Fibroblast of skin of scalp (primary cell): ENCODE measurements at regions not wholly inside any gene's neighbourhood (a gene's known extent, or its start where the extent isn't known, plus 50 kb on each side); places are given as distances from the start of the nearest gene placed in this dataset.

Experiments used
- DNase-seq: peaks from one replicate; pipeline ENCODE4 v3.0.0-alpha.2; 2013

DNA sequence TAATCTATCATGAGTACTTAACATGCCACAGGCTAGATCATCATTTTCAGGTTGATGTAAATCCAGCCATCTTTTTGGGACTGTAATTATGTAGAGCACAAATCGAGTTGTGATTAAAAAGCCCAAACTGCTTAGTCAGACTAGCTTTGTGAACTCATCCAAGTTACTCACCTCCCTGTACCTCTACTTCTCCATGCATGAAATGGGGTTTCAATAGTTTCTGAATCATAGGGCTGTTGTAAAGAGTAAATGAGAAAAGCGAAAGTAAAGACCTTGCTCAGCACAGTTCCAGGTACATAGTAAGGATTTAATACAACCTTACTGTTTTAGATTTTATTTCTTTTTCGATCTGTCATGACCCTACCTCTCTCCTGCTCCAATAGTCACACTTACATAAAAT, 85.6 kb upstream of the GAP43 start:
- no peak for DNase-seq

DNA sequence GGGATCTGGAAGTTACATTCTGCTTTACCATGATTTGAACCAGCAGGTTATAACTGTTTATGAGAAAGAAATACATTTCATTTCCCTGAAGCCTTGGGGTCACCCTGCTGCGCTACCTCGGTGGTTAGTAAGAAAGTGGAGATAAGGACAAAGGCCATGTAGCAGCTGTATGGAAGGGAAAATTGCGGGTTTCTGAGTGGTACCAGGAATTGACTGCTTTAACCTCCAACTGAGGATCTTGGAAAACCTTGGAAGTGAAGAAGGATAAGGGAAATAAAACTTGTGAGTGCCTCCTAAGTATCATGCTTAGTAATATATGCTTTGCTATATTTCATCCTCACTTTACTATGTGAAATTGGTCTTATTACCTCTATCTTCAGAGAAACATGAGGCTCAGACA, 76.1 kb upstream of the GAP43 start:
- no peak for DNase-seq

DNA sequence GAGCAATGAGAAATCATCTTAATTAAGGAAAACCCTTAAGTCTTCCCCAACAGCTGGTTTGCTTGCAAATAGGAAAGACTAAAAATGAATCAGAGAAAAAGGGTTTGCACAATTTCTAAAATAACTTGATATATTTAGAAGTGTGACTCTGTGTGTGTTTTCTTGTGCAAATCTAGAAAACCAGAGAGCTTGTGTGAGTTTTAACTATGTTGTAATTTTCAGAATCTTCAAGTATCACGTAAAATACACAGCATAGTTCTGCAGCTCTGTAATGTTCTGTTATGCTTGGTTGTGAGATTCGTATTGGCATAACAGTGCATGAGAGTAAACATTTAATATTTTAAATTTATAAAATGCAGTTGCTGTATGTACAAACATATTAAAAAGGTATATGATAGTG, 74.7 kb upstream of the GAP43 start:
- no peak for DNase-seq

DNA sequence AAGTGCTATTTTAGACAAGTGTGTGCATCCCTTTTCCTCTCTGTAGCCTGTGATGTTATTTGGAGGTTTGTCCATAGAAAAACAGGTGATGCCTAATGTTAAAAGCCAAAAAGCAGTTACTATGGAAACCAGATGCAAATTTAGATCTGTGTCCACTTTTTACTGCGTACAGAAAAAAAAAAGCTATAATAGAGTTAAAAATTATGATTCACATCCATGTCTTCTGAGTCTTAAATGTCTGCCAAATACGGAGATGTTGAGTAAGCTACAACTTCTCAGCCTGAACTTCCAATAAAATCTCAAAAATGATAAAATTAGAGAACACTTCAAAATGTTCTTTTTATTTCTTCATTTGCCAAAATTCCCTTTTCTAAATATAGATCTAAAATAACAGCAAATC, 74.2 kb upstream of the GAP43 start:
- peak; percentile 49 for DNase-seq

DNA sequence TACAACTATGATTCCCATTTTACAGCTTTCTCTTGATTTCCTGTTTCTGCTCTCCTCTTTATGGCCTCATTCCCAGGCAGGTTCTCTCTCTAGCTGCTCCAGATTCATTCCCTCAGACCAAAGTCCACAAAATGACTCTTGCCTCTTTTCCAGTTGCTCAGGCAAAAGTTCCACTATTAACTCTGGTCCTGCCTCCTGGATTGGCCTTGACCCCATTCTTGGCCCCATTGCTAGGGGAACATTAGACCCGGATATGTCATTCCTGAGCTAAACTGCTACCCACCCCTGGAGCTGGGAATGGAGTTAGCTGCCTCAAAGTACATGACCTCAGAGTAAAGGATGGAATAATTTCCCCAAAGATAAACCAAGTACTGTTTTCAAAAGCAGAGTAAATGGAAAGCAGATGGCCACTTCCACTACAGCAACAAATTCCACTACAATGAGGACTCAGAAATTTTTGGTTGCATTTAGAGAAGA, 73.0 kb upstream of the GAP43 start:
- DNase-seq, result peak; percentile 74

DNA sequence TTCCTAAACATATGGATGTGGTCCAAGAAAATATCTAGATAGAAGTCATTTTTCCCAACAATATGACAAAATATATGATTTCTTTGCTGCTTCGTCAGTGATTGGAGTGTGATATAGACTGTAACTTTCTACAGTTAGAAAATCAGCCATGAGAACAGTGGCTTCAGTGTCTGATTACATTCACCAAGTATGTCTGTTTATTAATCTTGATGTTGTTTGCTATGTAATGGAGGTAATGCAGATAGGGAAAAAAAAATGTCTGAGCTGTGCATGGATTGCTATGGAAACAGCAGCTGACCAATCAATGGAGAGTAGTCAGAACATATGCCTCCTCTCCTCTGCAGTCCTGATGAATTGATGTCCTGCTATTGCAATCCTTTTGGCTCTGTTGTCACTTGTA, 72.3 kb upstream of the GAP43 start:
- no peak for DNase-seq

DNA sequence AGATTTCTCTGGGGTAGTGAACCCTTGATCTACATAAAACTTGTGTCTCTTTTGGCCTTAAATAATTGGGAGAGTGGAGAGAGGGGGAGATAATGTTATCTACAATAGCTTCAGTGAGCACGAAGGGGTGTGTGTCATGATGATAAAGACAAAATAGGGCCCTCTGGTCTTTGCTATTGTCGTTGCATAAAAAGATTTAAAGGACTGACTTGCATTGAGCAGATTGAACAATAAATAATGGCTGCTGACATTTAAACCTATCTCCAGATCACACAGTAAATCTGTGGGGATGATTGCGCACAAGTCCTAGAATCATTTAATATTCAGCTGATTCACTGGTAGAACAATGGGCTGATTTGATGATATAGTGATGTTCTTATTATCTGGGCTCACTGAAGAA, 71.3 kb upstream of the GAP43 start:
- no peak for DNase-seq

DNA sequence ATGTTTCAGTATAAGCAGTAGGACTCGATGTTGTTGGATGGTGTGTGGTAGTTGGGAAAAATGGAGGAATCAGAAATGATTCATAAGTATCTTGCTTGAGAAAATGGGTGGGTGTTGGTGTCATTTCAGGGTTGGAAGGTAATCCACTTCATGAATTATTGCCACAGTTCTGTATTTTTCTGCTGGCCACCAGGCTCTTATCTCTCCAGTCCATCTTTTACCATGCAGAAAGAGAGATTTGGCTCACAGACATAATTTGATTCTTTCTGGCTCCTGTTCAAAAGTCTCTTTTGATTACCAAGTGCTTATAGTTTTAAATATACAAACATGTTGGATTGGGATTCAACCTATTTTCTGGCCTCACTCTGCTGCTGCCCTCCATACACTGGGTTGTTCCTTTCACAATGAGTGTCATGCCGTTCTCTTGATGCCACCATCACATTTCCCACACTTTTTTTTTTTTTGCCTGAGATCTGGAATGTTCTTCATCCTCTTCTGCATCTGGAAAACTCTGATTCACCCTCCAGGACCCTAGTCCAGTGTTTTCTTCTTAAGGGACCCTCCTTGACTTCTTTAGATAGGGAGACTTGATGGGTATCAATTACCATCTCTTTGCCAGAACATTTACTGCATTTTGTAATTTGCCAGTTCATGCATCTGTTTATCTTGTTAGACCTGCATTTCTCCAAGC, 69.4 kb upstream of the GAP43 start:
- DNase-seq, result no peak

DNA sequence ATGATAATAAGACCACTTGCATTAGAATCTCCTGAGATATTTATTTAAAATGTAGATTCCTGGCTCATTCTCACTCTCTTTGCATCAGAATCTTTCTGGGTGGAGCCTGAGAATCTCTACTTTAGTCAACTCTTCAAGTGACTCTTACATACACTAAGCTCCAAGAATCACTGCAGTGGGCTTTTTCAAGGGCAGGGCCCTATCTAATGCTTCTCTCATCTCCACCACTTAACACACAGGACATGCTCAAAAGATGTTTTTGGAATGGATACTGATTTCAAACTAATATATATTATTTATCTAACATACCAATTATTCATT, 68.9 kb upstream of the GAP43 start:
- no peak for DNase-seq

DNA sequence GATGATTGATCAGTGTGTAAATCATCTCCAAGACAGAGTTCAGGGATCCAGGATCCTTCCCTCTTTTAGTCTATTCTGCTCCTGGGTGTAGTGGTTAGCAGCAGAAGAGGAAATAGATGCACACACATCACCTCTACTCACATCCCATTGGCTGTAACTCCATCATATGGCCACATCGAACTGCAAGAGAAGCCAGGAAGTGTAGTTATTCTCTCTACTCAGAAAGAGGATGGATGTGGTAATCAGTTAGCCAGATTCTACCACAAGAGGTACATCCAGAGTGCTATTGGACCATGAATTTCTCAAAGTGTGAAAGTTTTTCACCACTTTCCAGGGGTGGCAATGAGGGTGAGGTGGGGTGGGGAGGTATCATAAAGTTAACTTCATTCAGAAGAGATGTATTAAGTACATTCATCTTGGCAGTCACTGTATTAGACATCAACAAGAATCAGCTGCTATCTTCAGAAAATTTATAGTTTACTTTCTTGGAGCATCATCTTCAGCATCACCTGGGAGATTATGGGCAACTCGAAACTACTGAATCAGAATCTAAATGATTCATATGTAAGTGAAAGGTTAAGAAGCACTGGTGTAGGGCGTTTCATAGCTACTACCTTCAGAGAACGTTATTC, 60.6 kb upstream of the GAP43 start:
- no peak for DNase-seq

DNA sequence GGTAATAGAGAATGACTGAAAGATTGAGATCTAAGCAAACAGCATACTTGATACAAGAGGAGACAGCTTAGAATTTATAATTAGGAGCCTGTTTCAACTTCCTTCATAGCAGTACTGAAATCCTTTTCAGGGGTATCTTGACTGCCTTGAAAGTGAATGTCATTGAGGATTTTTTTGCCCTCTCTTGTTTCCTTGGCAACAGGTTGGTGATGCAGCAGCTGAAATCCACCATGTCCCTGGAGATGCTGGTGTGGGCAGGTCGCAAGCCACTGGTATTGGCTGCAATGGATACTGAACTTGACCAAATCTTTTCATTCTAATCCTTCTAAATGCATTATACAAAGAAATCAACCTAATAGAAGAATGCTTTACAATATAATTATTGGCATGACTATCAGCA, 59.3 kb upstream of the GAP43 start:
- DNase-seq, result no peak

DNA sequence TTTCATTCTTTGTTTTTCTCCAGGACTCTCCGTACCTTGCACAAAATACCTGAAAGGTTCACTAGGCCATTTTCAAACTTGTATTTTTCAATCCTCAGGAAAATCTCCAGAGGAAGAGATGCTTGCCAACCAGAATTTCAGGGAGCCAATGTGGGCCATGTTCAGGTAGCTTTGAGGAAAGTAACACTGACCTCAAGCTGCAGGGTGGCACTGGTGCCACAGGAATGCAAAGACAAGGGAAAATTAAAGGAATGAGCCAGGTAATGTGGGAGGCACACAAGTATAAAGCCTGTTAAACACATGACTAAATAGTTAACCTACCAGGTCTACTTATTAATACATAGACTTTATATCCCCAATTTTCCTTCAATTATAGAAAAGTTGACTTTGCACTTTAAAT, 51.9 kb upstream of the GAP43 start:
- DNase-seq, result no peak
